Keratinocyte (primary cell): ENCODE measurements at regions not wholly inside any gene's neighbourhood (a gene's known extent, or its start where the extent isn't known, plus 50 kb on each side); places are given as distances from the start of the nearest gene placed in this dataset.

Experiments
- CTCF ChIP-seq, 3 experiments: IDR thresholded peaks in 1 of 3; conservative IDR thresholded peaks in 1 of 3; optimal IDR thresholded peaks in 1 of 3; 2 replicates in 2 of 3; 3 replicates in 1 of 3; pipeline versions ENCODE3 to v1.5.1; 2011; ENCODE audit warnings: low read length in 3 of 3, mild to moderate bottlenecking in 3 of 3, moderate library complexity in 2 of 3, control low read depth in 1 of 3, inconsistent platforms in 1 of 3; ENCODE audit not compliant: insufficient read depth in 2 of 3; ENCODE audit errors: extremely low read depth in 1 of 3
- EZH2 ChIP-seq: IDR thresholded peaks from one replicate; pipeline ENCODE4 v1.6.1; 2012; ENCODE audit warnings: inconsistent platforms, mild to moderate bottlenecking, low read length, moderate library complexity

DNA sequence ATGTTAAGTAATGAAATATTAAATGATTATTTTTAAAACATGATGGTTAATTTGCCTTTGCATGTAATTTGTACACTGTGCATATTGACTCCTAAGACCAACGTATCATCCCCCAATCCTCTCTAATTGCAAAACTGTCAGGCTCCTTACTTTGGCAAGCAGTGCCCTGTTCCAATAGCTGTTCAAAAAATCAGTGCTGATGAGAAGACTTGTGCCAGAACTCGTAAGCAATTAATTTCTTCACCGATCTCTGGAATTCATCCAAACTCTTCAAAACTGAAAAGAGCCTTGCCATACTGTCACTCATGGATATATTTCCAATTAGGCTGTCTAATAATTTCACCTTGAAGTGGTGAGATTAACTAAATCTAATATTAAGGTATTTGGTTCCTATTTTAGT is 493.9 kb upstream of the NDST4 start:
- TF ChIP-seq CTCF (optimal IDR thresholded peaks at IDR 0.05 in 1 of 3, IDR thresholded peaks at IDR 0.05 in 1 of 3, conservative IDR thresholded peaks at IDR 0.05 in 1 of 3; ENCODE audit: extremely low read depth in 1 of 3, insufficient read depth in 2 of 3, low read length in 3 of 3) (no peak), EZH2 (no peak)
